Adrenal gland (tissue), 9 donors: ENCODE measurements at regions not wholly inside any gene's neighbourhood (a gene's known extent, or its start where the extent isn't known, plus 50 kb on each side); places are given as distances from the start of the nearest gene placed in this dataset.

Experiments
- DNase-seq, 7 donors: peaks; one replicate each; pipeline ENCODE4 v3.0.0-alpha.2; 2019 to 2020
- H3K27ac ChIP-seq, 5 donors: fragments of 200-600 bp; sonication (generic) in 4 of 5; 1 replicate in 3 of 5; 2 replicates in 2 of 5; pipeline versions ENCODE4 v1.5.1 to v1.8.0; 2016 to 2020; ENCODE audit warnings: mild to moderate bottlenecking in 1 of 5
- H3K27me3 ChIP-seq: fragments of 200-600 bp; 2 replicates; pipeline ENCODE4 v1.8.0; 2021
- H3K36me3 ChIP-seq, 2 donors: fragments of 200-600 bp; replicated peaks in 1 of 2; 1 replicate in 1 of 2; 2 replicates in 1 of 2; pipeline versions ENCODE4 v1.5.1 to v1.8.0; 2018 to 2022
- H3K4me1 ChIP-seq, 2 donors: fragments of 200-600 bp; replicated peaks in 1 of 2; 1 replicate in 1 of 2; 2 replicates in 1 of 2; pipeline versions ENCODE4 v1.5.1 to v1.8.0; 2018 to 2021
- H3K4me3 ChIP-seq, 4 donors: fragments of 200-600 bp; sonication (generic) in 3 of 4; one replicate each; pipeline ENCODE4 v1.5.1; 2016 to 2018
- H3K9me3 ChIP-seq, 3 donors: fragments of 200-600 bp; sonication (generic) in 1 of 3; replicated peaks in 1 of 3; 1 replicate in 2 of 3; 2 replicates in 1 of 3; pipeline versions ENCODE4 v1.5.1 to v1.8.0; 2016 to 2021
- CTCF ChIP-seq, 6 experiments: fragments of 450-650 bp in 4 of 6; fragments of 200-600 bp in 2 of 6; sonication (generic) in 1 of 6; IDR thresholded peaks; 1 replicate in 5 of 6; 2 replicates in 1 of 6; pipeline versions ENCODE4 v1.5.1 to v1.8.0; 2016 to 2021; ENCODE audit warnings: antibody characterized with exemption in 6 of 6, mild to moderate bottlenecking in 2 of 6, moderate library complexity in 1 of 6
- POLR2A ChIP-seq, 2 donors: fragments of 450-650 bp; IDR thresholded peaks; one replicate each; pipeline ENCODE4 v1.6.1; 2017; ENCODE audit warnings: antibody characterized with exemption in 2 of 2, mild to moderate bottlenecking in 2 of 2, moderate library complexity in 1 of 2
- WGBS, 4 donors: extraction: QIAGEN DNeasy Blood & Tissue Kit in 2 of 4; methylation state at CpG; one replicate each; pipeline versions ENCODE4 v1.1.5 to v1.1.7; 2013 to 2017; 5-methylcytosine and 5-hydroxymethylcytosine counted together
- intact Hi-C, 2 donors: fragments of 100-400 bp; cut with DNase I; formaldehyde crosslinking; loops; one replicate each; pipeline versions ENCODE4 v1.14.1 to v1.15.0; 2022 to 2023
- donor health status: healthy with polysubstance abuse.
- donor health status: Bipolar disorder and iron deficiency.
- donor health status: DM: yes; HTN: yes; CAD: no.
- donor health status: DM: no; HTN: no; CAD: no.
- donor health status: DM: no; HTN: no; CAD: no.

GRCh38 chr5:124007675-124008398, 495.9 kb downstream of the CSNK1G3 start:
- Histone ChIP-seq H3K9me3 (peaks cover 0 to 11% (median 7%) of the 10 kb centered on the region in 3 donors), H3K4me3 (no peak overlapping the region), H3K27ac (no peak overlapping the region), H3K36me3 (no peaks in the 10 kb centered on the region), H3K27me3 (no peaks in the 10 kb centered on the region), H3K4me1 (no peaks in the 10 kb centered on the region)
- intact Hi-C loops, result no loop called here
- 63 to 77% (median 69%) methylated on average over 2 of the region's 2 CpGs for WGBS, 4 donors
- no peak for TF ChIP-seq CTCF (IDR thresholded peaks at IDR 0.05)
- no peak for TF ChIP-seq POLR2A (IDR thresholded peaks at IDR 0.05)
- DNase-seq, result no peak

- H3K27ac ChIP-seq, result no peak overlapping the region
- no peaks in the 10 kb centered on the region for H3K27me3 ChIP-seq
- TF ChIP-seq POLR2A (IDR thresholded peaks at IDR 0.05) (no peak), CTCF (IDR thresholded peaks at IDR 0.05) (no peak)
- H3K36me3 ChIP-seq, result no peaks in the 10 kb centered on the region
- H3K4me3 ChIP-seq, result no peak overlapping the region
- DNase-seq, result no peak
- intact Hi-C loops, result no loop called here
- no peaks in the 10 kb centered on the region for H3K9me3 ChIP-seq
- WGBS, 4 donors, result 83 to 91% (median 86%) methylated on average over 4 of the region's 4 CpGs
- H3K4me1 ChIP-seq, result no peaks in the 10 kb centered on the region
These were observed 489.1 kb downstream of the CSNK1G3 start for GRCh38 chr5:124001036-124001615.

GRCh38 chr5:124000538-124000937, 488.6 kb downstream of the CSNK1G3 start:
- Histone ChIP-seq H3K4me1 (no peaks in the 10 kb centered on the region), H3K27ac (no peak overlapping the region), H3K9me3 (no peaks in the 10 kb centered on the region), H3K27me3 (no peaks in the 10 kb centered on the region), H3K36me3 (no peaks in the 10 kb centered on the region), H3K4me3 (no peak overlapping the region)
- TF ChIP-seq POLR2A (IDR thresholded peaks at IDR 0.05) (no peak), CTCF (IDR thresholded peaks at IDR 0.05) (no peak)
- 43 to 56% (median 48%) methylated on average over 2 of the region's 2 CpGs for WGBS, 4 donors
- DNase-seq, result no peak
- intact Hi-C loops, result no loop called here

- no peak for TF ChIP-seq CTCF (IDR thresholded peaks at IDR 0.05)
- no peak for TF ChIP-seq POLR2A (IDR thresholded peaks at IDR 0.05)
- Histone ChIP-seq H3K9me3 (no peaks in the 10 kb centered on the region), H3K27me3 (no peaks in the 10 kb centered on the region), H3K4me3 (no peak overlapping the region), H3K4me1 (no peaks in the 10 kb centered on the region), H3K36me3 (no peaks in the 10 kb centered on the region), H3K27ac (no peak overlapping the region)
- DNase-seq, result no peak
- 32 to 38% (median 34%) methylated on average over 7 of the region's 7 CpGs for WGBS, 4 donors
- intact Hi-C loops, result no loop called here
These were observed 485.7 kb downstream of the CSNK1G3 start for GRCh38 chr5:123997462-123998215.
